Fibroblast of peridontal ligament (primary cell): ENCODE measurements at regions not wholly inside any gene's neighbourhood (a gene's known extent, or its start where the extent isn't known, plus 50 kb on each side); places are given as distances from the start of the nearest gene placed in this dataset.
"Not testable (repeated sequence)": the region's sequence is repeated elsewhere in the genome, so short reads cannot be mapped to it uniquely, and the experiment has no call there.

ENCODE experiments used
- DNase-seq: peaks from one replicate; pipeline ENCODE4 v3.0.0-alpha.2; 2010; ENCODE audit errors: extremely low read depth

GRCh38 chr21:35529171-35529863 lies 480.2 kb upstream of the RUNX1 start:
- DNase-seq, result peak; percentile 63

- DNase-seq, result peak; percentile 44
Observed at GRCh38 chr21:35528116-35529042, 479.3 kb upstream of the RUNX1 start.

GRCh38 chr21:35527358-35527757 lies 478.3 kb upstream of the RUNX1 start:
- DNase-seq, result no peak

DNA sequence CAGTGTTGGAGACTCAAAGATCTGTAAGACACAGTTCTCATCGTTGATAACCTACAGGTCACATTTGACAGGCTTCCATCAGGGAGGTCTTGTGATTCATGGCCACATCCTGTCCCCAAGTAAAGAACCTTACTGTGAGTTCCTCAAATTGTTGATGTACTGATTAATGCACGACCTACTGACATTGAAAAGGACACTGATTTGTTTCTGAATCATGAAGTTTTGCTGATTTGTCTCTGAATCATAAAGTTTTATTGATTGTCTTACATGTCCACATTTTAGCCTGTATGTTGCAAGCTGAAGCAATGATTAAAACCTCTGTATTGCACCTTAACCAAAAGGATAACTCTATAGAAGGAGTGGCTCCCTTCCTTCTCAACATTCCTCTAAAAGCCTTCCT lies 476.3 kb upstream of the RUNX1 start:
- no peak for DNase-seq

GRCh38 chr21:35521852-35522505 lies 472.9 kb upstream of the RUNX1 start:
- DNase-seq, result no peak

DNA sequence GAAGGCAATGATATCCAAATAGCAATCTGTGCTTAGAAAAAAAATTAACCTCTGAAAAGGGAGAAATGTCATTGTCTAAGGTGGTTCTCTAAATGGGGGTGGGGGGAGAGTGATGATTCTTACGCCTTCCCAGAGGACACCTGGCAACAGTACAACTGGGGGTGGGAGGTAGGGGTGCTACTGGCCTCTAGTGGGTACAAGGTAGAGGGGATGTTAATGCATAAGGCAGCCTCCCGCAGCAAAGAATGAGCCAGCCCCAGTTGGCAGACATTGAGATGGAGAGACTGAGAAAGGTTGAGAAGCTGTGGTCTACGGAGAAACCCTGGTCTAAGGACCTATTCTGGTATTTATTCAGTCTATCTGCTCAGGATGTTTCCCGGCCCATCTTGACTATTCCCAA lies 472.2 kb upstream of the RUNX1 start:
- DNase-seq, result no peak

DNA sequence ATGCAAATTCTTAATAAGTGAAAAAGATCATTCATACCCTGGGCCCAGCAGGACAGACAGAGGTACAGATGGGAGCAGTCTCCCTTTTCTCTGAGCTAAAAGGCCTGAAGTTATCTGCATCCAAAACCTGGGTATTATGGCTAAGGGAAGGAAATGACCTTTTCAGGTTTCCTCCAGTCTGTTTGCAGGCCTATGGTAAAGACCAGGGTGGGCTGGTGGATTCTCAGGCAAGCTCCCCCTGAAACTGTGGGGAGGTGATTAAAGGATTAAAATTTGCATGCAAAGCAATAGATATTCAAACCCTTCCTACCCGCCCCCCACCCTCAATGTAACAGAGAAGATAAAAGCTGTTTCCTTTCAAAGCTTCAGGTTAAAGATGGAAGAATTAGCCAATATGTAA lies 471.8 kb upstream of the RUNX1 start:
- no peak for DNase-seq

DNA sequence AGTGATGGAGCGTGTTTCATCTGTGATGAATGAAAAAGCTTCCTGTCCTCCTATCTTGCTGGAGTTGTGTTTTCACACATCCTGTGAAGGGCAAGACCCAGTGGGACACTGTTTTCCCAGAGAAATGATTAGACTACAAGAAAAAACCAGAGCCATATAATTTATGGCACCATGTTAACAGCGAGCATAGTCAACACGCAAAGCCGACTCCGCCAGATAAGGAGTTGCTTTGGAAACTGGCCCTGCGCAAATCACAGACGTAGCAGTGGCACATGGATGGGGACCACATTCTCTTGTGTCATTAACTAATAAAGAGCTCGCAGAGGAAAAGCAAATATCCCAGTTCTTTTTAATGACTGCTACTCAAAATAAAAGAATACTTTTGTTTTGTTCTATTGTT lies 471.2 kb upstream of the RUNX1 start:
- DNase-seq, result no peak

- DNase-seq, result no peak
Observed at GRCh38 chr21:35517865-35518264, 468.8 kb upstream of the RUNX1 start.

- not testable (repeated sequence) for DNase-seq
Observed at GRCh38 chr21:35516292-35516691, 467.2 kb upstream of the RUNX1 start.

GRCh38 chr21:35512346-35512745 lies 463.2 kb upstream of the RUNX1 start:
- no peak for DNase-seq

GRCh38 chr21:35511696-35512162 lies 462.6 kb upstream of the RUNX1 start:
- DNase-seq, result no peak

DNA sequence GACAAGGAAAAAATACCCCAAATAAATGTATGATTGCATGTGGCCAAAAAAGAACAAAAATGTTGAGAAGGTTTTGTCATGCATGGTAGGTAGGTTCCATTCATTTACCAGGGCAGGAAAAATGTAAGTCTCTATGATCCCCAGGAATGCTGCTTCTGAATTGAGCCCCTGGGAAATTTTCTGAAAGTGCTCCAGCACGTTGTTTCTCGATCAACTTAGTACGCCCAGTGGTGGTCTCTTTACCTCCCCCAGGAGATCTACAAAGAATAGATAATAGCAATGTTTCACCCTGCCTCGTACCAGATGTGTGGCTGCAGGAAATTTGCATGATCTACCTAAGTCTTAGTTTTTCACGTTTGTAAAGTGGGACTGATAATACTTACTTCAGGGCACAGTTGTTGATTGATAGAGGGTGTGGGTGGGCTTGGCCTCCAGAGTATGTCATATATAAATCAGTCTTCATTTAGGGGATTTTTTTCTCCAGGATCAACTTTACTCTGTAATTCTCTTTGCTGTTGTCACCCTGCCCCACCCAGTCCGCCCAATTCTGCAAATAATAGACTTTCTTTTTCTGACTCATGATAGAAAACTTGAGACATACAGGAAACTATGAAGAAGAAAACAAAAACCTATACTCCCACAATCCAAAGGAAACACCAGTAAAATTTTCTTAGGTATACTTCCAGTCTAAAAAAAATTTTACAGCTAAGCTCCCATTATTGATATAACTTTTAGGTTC lies 462.0 kb upstream of the RUNX1 start:
- no peak for DNase-seq

- DNase-seq, result no peak
Observed at GRCh38 chr21:35510294-35510693, 461.2 kb upstream of the RUNX1 start.

DNA sequence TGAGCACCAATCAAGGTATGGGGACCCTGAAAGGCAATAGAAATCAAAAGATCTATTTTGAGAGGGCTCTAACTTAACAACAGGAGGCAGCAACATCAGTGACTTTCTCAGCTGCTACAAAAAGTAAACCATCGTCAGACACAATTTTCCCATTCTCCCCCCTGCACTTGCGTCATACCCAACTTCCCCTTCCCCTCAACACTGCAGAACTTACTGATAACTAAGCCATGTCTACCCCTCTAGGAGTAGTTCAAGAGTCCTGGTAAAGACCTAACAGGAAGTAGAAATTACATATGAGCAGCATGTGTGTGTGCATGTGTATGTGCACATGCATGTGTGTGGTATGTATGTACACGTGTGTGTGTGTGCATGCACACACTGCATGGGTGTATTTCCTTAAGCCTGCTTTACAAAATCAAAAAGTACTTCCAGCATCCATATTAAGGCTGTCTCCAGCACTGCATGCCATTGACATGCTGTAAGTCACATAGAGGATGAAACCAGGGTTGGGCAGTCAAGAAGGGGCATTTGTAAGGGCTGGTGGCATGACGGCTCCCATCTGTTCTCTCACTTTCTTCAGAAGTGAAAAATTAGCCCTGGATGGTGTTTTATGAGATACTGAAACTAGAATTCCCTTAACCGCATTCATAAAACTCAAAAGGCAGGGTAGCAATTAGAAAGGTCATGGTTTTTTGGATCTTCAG lies 460.1 kb upstream of the RUNX1 start:
- DNase-seq, result no peak

DNA sequence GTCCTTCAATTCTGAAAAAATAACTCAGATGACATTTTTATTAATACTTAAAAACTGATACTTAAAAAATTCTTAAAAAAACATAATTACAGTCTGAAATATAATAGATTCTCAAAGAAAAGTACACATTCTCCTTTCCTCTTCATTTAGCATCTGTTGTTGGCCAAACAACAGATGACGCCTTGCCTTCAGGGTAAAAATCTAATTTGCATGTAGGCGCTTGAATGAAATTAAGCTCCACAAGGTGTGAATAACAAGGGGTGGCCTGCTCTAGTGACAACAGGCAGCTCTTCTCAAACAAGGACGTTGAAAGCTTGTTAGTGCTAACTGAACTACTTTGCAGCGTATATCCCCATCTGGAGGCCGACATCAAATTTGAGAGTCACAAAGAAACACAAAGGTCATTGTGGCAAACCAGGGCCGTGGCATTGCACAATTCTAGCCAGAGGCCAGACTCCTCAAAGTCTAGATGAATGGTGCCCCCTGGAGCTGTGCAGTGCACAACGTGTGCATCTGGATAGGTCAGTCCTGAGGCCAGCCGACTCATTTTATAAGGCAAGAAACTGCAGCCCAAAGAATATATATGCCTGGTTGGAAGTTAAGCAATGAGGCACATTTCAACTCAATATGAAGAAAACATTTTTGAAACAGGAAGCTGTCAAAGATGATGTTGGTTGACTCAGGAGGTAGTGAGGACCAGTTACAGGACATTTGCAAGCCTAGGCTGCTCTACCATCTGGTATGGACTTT lies 459.2 kb upstream of the RUNX1 start:
- DNase-seq, result peak; percentile 62

DNA sequence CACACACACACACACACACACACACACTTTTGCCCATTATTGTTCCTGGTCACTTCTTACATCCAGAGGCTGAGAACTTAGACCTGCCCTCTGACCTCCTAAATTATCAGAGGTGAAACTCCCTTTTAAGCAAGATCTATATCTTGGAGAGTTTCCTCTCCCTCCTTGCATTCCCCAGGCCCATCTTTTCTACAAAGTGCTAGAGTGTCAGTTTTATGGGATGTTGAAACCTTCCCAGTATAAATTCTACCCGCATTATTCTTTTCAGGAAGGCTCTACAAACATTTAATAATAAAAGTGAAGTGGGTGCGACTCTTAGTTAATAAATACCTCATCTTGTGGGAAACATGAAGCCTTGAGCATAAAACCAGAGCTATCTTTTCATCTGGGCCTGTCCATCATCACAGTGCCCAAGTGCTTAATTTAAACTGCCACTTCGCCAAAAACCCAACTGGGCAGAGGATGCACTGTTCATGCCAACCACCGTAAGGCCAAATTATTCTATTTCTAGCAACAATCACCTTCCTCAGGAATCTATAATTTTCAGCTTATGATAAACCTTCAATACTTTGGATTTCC lies 458.2 kb upstream of the RUNX1 start:
- DNase-seq, result no peak

GRCh38 chr21:35506771-35507170 lies 457.7 kb upstream of the RUNX1 start:
- no peak for DNase-seq

GRCh38 chr21:35506352-35506751 lies 457.2 kb upstream of the RUNX1 start:
- DNase-seq, result no peak

DNA sequence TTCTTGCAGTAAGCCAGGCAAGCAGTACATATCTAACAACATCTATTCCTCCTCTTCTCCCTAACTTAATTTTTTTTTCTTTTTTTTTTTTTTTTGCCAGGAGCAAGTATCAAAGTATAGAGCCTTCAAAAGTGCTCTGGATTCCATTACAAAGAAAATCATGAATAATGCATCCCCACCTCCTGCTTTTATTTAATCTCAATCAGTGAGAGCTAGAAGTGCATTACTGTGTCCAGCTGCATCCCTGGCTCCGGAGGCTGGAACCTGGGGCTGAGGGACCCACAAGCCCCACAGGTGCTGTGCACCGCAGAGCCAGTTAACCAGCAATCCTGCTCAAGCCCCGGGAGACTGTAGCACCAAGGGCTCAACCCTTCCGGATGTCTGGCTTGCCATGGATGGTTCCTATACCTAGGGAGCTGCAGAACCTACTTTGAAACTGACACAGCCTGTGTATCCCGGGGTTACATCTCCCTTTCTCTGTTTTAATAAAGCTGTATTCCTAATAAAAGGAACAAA lies 455.9 kb upstream of the RUNX1 start:
- DNase-seq, result no peak
